ENCODE measurements at regions not wholly inside any gene's neighbourhood (a gene's known extent, or its start where the extent isn't known, plus 50 kb on each side); places are given as distances from the start of the nearest gene placed in this dataset.
A peak's percentile ranks its signal among the peaks of the same experiment; 100 is the strongest.

DNA sequence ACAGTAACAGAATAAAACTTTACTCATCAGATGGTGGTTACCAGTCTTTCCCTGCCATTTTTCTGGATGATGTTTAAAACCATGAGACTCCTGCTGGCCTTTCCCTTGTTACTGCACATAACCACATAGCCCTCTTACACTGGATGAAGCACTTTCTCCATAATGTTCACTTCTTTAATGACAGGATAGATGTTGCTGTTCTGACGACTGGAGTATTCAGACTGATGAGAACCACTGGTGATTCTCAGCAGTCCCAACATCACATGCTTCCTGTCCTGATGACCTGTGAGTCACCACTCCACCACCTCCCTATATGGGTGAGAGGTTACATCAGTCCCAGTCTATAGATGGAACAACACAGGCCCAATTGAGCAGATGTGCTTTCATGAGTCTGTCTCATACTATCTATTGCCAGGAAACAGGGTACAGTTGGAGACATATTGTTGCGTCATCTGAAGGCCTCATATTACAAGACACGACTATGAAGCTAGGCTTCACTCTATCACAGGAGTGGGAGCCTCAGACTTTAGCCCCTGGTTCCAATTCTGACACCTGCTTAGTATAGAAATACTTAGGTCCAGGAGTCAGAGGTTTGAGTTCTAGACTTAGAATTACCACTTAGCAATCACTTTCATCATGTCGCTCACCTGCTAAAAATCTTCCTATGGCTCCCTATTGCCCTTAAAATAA is 145.7 kb upstream of the KLF7 start:
- TF ChIP-seq, protein P1, sequence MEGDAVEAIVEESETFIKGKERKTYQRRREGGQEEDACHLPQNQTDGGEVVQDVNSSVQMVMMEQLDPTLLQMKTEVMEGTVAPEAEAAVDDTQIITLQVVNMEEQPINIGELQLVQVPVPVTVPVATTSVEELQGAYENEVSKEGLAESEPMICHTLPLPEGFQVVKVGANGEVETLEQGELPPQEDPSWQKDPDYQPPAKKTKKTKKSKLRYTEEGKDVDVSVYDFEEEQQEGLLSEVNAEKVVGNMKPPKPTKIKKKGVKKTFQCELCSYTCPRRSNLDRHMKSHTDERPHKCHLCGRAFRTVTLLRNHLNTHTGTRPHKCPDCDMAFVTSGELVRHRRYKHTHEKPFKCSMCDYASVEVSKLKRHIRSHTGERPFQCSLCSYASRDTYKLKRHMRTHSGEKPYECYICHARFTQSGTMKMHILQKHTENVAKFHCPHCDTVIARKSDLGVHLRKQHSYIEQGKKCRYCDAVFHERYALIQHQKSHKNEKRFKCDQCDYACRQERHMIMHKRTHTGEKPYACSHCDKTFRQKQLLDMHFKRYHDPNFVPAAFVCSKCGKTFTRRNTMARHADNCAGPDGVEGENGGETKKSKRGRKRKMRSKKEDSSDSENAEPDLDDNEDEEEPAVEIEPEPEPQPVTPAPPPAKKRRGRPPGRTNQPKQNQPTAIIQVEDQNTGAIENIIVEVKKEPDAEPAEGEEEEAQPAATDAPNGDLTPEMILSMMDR (IDR thresholded peaks at IDR 0.05): peak; percentile 30; the same call in 1 of the 2 replicates
- no peak for TF ChIP-seq TCF7L2 (IDR thresholded peaks at IDR 0.05; ENCODE audit: low read depth, low read length)
- TF ChIP-seq POLR2AphosphoS5 (IDR thresholded peaks at IDR 0.05; ENCODE audit: low read depth, low read length): no peak
- TF ChIP-seq, protein P2, sequence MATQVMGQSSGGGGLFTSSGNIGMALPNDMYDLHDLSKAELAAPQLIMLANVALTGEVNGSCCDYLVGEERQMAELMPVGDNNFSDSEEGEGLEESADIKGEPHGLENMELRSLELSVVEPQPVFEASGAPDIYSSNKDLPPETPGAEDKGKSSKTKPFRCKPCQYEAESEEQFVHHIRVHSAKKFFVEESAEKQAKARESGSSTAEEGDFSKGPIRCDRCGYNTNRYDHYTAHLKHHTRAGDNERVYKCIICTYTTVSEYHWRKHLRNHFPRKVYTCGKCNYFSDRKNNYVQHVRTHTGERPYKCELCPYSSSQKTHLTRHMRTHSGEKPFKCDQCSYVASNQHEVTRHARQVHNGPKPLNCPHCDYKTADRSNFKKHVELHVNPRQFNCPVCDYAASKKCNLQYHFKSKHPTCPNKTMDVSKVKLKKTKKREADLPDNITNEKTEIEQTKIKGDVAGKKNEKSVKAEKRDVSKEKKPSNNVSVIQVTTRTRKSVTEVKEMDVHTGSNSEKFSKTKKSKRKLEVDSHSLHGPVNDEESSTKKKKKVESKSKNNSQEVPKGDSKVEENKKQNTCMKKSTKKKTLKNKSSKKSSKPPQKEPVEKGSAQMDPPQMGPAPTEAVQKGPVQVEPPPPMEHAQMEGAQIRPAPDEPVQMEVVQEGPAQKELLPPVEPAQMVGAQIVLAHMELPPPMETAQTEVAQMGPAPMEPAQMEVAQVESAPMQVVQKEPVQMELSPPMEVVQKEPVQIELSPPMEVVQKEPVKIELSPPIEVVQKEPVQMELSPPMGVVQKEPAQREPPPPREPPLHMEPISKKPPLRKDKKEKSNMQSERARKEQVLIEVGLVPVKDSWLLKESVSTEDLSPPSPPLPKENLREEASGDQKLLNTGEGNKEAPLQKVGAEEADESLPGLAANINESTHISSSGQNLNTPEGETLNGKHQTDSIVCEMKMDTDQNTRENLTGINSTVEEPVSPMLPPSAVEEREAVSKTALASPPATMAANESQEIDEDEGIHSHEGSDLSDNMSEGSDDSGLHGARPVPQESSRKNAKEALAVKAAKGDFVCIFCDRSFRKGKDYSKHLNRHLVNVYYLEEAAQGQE (IDR thresholded peaks at IDR 0.05; ENCODE audit: insufficient read depth in 1 of 2, low read depth in 2 of 2, low read length in 1 of 2): no peak
- TF ChIP-seq SIN3A (IDR thresholded peaks at IDR 0.05; ENCODE audit: borderline replicate concordance, insufficient read depth, low read depth, low read length): no peak

Measured in Panc1 (cell line).